ENCODE measurements at regions not wholly inside any gene's neighbourhood (a gene's known extent, or its start where the extent isn't known, plus 50 kb on each side); places are given as distances from the start of the nearest gene placed in this dataset.

GRCh38 chr2:45256173-45256866, 247.1 kb upstream of the SIX2 start:
- DNase-seq (ENCODE audit: extremely low read depth, low read depth), result no peak

- no peak for DNase-seq (ENCODE audit: extremely low read depth, low read depth)
Measured at GRCh38 chr2:45255563-45255962, 246.3 kb upstream of the SIX2 start.

- no peak for DNase-seq (ENCODE audit: extremely low read depth, low read depth)
Measured at GRCh38 chr2:45254025-45254424, 244.8 kb upstream of the SIX2 start.

- no peak for DNase-seq (ENCODE audit: extremely low read depth, low read depth)
Measured at GRCh38 chr2:45253151-45253550, 243.9 kb upstream of the SIX2 start.

- DNase-seq (ENCODE audit: extremely low read depth, low read depth), result no peak
Measured at GRCh38 chr2:45250176-45250575, 240.9 kb upstream of the SIX2 start.

GRCh38 chr2:45248214-45248613, 239.0 kb upstream of the SIX2 start:
- DNase-seq (ENCODE audit: extremely low read depth, low read depth), result no peak

- no peak for DNase-seq (ENCODE audit: extremely low read depth, low read depth)
Measured at GRCh38 chr2:45244928-45245327, 235.7 kb upstream of the SIX2 start.

GRCh38 chr2:45242161-45242741, 233.0 kb upstream of the SIX2 start:
- DNase-seq (ENCODE audit: extremely low read depth, low read depth), result no peak

- no peak for DNase-seq (ENCODE audit: extremely low read depth, low read depth)
Measured at GRCh38 chr2:45241061-45241561, 231.9 kb upstream of the SIX2 start.

- DNase-seq (ENCODE audit: extremely low read depth, low read depth), result peak; percentile 32
Measured at GRCh38 chr2:45237850-45238542, 228.7 kb upstream of the SIX2 start.

GRCh38 chr2:45237128-45237527, 227.9 kb upstream of the SIX2 start:
- no peak for DNase-seq (ENCODE audit: extremely low read depth, low read depth)

GRCh38 chr2:45236268-45236667, 227.0 kb upstream of the SIX2 start:
- no peak for DNase-seq (ENCODE audit: extremely low read depth, low read depth)

GRCh38 chr2:45233301-45233700, 224.0 kb upstream of the SIX2 start:
- DNase-seq (ENCODE audit: extremely low read depth, low read depth), result no peak

GRCh38 chr2:45232818-45233217, 223.6 kb upstream of the SIX2 start:
- DNase-seq (ENCODE audit: extremely low read depth, low read depth), result no peak

- DNase-seq (ENCODE audit: extremely low read depth, low read depth), result no peak
Measured at GRCh38 chr2:45229411-45229810, 220.2 kb upstream of the SIX2 start.

- no peak for DNase-seq (ENCODE audit: extremely low read depth, low read depth)
Measured at GRCh38 chr2:45227347-45227746, 218.1 kb upstream of the SIX2 start.

GRCh38 chr2:45224993-45225380, 215.7 kb upstream of the SIX2 start:
- no peak for DNase-seq (ENCODE audit: extremely low read depth, low read depth)

- no peak for DNase-seq (ENCODE audit: extremely low read depth, low read depth)
Measured at GRCh38 chr2:45224321-45224992, 215.2 kb upstream of the SIX2 start.

GRCh38 chr2:45223531-45223930, 214.3 kb upstream of the SIX2 start:
- no peak for DNase-seq (ENCODE audit: extremely low read depth, low read depth)

GRCh38 chr2:45220227-45220626, 211.0 kb upstream of the SIX2 start:
- no peak for DNase-seq (ENCODE audit: extremely low read depth, low read depth)

GRCh38 chr2:45218931-45219339, 209.7 kb upstream of the SIX2 start:
- DNase-seq (ENCODE audit: extremely low read depth, low read depth), result no peak
